IPS DF 6.9 (cell line): ENCODE measurements at regions not wholly inside any gene's neighbourhood (a gene's known extent, or its start where the extent isn't known, plus 50 kb on each side); places are given as distances from the start of the nearest gene placed in this dataset.

ENCODE experiments used
- DNase-seq: peaks from one replicate; pipeline ENCODE4 v3.0.0-alpha.2; 2013; ENCODE audit warnings: low read depth, low spot score
- H3K27ac ChIP-seq: one replicate; pipeline ENCODE4 v1.5.1; 2013; ENCODE audit warnings: low read length, control low read depth
- H3K27me3 ChIP-seq: 2 replicates; pipeline ENCODE4 v1.6.1; 2013; ENCODE audit warnings: mild to moderate bottlenecking, low read length; ENCODE audit not compliant: control insufficient read depth, insufficient read depth
- H3K36me3 ChIP-seq: 2 replicates; pipeline ENCODE4 v1.6.1; 2013; ENCODE audit warnings: low read length; ENCODE audit not compliant: control insufficient read depth, insufficient read depth
- H3K4me1 ChIP-seq: 2 replicates; pipeline ENCODE4 v1.6.1; 2013; ENCODE audit warnings: low read length; ENCODE audit not compliant: control insufficient read depth, insufficient read depth
- H3K4me3 ChIP-seq: 2 replicates; pipeline ENCODE4 v1.5.1; 2013; ENCODE audit warnings: mild to moderate bottlenecking, low read length
- H3K9me3 ChIP-seq: 2 replicates; pipeline ENCODE4 v1.6.1; 2013; ENCODE audit warnings: low read length, inconsistent platforms; ENCODE audit not compliant: control insufficient read depth, insufficient read depth
- WGBS: extraction: QIAGEN DNeasy Blood & Tissue Kit; methylation state at CpG from one replicate; pipeline ENCODE4 v1.1.7; 2013; ENCODE audit warnings: mixed read lengths, missing lambda C conversion rate; ENCODE audit not compliant: insufficient read length, insufficient coverage; 5-methylcytosine and 5-hydroxymethylcytosine counted together

DNA sequence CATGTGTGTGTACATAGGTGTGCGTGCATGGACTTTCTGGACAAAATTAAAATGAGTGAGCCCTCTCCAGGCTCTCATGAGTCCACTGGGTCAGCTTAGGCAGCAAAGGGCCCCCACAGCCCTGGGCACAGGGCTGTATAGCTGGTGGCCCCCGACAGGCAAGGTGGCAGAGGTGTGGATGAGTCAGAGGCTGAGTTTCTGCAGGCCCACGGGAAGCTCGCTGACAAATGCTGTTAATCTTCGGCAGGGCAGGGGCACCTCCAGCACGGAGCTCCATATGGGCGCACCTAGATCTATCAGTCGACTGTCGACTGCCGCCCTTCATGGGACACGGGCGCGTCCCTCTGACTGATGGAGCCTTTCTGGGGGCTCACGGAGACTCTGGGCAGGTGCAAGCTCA lies 181.1 kb downstream of the URI1 start:
- Histone ChIP-seq H3K27me3 (no peaks in the 10 kb centered on the region), H3K27ac (no peak overlapping the region), H3K4me1 (no peaks in the 10 kb centered on the region), H3K4me3 (no peak overlapping the region), H3K36me3 (no peaks in the 10 kb centered on the region), H3K9me3 (no peaks in the 10 kb centered on the region)
- no peak for DNase-seq
- WGBS = no CpG with 5 or more reads among the region's 14 CpGs

- no peaks in the 10 kb centered on the region for H3K9me3 ChIP-seq
- no peaks in the 10 kb centered on the region for H3K36me3 ChIP-seq
- H3K4me1 ChIP-seq = no peaks in the 10 kb centered on the region
- no peak overlapping the region for H3K4me3 ChIP-seq
- WGBS = no CpG with 5 or more reads among the region's 9 CpGs
- H3K27ac ChIP-seq = no peak overlapping the region
- no peak for DNase-seq
- H3K27me3 ChIP-seq = no peaks in the 10 kb centered on the region
Observed at GRCh38 chr19:30123611-30124010, 181.6 kb downstream of the URI1 start.

DNA sequence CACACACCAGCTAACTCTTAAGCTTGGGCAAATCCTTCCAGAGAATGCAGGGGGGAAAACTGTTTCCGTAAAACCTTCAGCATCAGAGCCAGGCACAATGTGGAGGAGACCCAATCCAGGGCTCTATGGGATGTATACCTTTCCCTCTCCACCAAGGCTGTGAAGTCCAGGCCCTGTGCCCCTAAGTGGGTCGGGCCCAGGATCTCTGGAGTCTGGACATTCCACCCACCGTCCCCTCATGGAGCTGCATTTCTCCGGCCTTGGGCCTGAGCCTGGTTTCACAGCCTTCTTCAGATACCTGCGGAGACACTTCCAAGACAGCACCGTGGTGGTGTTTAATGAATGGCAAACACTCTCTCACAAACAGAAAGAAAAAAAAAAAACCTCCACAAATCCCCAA lies 186.2 kb downstream of the URI1 start:
- DNase-seq = no peak
- no peaks in the 10 kb centered on the region; the same call in 1 of the 2 replicates for H3K4me1 ChIP-seq
- no peak overlapping the region for H3K27ac ChIP-seq
- no peaks in the 10 kb centered on the region for H3K9me3 ChIP-seq
- WGBS = no CpG with 5 or more reads among the region's 6 CpGs
- H3K36me3 ChIP-seq = no peaks in the 10 kb centered on the region
- H3K27me3 ChIP-seq = no peaks in the 10 kb centered on the region
- no peak overlapping the region for H3K4me3 ChIP-seq

- Histone ChIP-seq H3K36me3 (no peaks in the 10 kb centered on the region), H3K9me3 (no peaks in the 10 kb centered on the region), H3K27me3 (no peaks in the 10 kb centered on the region), H3K27ac (no peak overlapping the region), H3K4me1 (no peaks in the 10 kb centered on the region; the same call in 1 of the 2 replicates), H3K4me3 (no peak overlapping the region)
- DNase-seq = no peak
- no CpG with 5 or more reads among the region's 6 CpGs for WGBS
Observed at GRCh38 chr19:30130356-30131122, 188.5 kb downstream of the URI1 start.

DNA sequence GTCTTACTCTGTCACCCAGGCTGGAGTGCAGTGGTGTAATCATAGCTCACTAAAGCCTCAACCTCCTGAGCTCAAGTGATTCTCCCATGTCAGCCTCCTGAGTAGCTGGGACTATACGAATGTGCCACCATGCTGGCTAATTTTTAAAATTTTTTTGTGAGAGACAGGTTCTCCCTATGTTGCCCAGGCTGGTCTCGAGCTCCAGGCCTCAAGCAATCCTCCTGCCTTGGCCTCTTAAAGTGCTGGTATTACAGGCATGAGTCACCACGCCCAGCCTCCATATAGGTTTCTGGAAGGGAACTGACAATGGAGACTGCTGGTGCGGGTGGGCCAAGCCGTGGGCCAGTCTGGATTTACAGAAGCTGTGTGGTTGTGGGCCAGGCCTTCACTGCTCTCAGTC lies 189.2 kb downstream of the URI1 start:
- no peak for DNase-seq

DNA sequence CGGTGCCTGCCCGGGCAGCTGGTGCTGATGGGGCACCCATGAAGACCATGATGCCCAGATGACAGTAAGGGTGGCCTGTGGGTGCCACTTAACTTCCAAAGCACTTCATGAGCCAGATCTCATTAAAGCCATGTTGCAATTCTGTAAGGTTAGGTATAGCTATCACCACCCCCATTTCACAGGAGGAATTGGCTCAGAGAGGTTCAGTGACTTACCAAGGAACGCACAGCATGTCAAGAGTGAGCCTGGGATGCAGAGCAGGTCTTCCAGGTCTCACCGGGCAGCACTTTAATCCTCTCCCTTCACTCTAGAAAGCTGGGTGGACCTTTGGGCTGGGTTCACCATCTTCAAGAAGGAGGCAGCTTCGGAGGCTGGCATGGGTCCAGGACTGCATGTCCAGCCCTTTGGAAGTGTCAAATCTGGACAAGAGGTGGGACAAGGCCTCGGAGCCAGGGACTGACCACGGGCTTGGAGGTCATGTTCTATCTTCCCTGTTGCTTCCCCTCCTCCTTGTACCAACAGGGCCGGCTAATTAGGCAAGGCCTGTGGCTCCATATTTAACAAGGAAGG lies 189.8 kb downstream of the URI1 start:
- Histone ChIP-seq H3K4me3 (no peak overlapping the region), H3K27me3 (no peaks in the 10 kb centered on the region), H3K27ac (no peak overlapping the region), H3K9me3 (no peaks in the 10 kb centered on the region), H3K36me3 (no peaks in the 10 kb centered on the region), H3K4me1 (no peaks in the 10 kb centered on the region; the same call in 1 of the 2 replicates)
- no peak for DNase-seq
- WGBS = no CpG with 5 or more reads among the region's 8 CpGs

More for the DNA sequence above, 189.2 kb downstream of the URI1 start:
- Histone ChIP-seq H3K4me3 (no peak overlapping the region), H3K27ac (no peak overlapping the region), H3K27me3 (no peaks in the 10 kb centered on the region), H3K4me1 (no peaks in the 10 kb centered on the region; the same call in 1 of the 2 replicates), H3K9me3 (no peaks in the 10 kb centered on the region), H3K36me3 (no peaks in the 10 kb centered on the region)
- no CpG with 5 or more reads among the region's 5 CpGs for WGBS

DNA sequence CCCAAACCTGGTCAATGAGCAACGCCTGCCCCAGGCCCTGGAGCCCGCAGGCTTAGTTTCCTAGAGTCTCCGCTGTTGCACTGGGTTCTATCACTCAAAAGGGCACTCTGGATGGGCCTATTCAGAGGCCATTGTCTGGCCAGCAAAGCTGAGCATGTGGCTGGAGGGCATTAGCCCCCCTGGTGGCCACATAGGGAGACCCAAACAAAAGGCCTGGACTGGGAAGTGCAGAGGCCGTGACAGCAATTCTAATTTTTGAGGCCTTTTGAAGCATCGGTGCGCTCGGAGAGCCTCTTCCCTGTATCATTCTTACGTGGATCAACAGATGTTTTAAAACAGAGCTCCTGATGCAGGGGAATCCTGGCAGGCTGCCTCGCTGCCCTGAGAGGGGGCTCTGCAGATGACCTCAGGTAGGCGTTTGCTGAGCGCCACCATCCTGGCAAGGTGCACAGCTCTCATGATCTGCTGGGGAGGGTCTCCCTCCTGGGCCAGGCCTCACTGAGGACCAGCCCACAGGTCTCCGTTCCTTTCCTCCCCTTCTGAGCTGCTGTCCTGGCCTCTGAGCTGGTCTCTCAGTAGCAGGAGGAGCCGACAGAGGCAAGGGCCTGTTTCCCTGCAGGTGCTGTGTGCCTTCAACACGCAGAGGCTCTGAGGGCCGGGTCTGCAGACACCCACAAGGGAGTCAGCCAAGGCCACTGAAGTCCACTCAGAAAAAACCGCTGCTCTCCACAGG lies 190.5 kb downstream of the URI1 start:
- H3K9me3 ChIP-seq = no peaks in the 10 kb centered on the region
- no peak overlapping the region for H3K4me3 ChIP-seq
- no peaks in the 10 kb centered on the region for H3K27me3 ChIP-seq
- DNase-seq = no peak
- no peaks in the 10 kb centered on the region for H3K36me3 ChIP-seq
- no peak overlapping the region for H3K27ac ChIP-seq
- H3K4me1 ChIP-seq = no peaks in the 10 kb centered on the region; the same call in 1 of the 2 replicates
- no CpG with 5 or more reads among the region's 16 CpGs for WGBS

GRCh38 chr19:30133803-30134202 lies 191.8 kb downstream of the URI1 start:
- WGBS = no CpG with 5 or more reads among the region's 2 CpGs
- no peaks in the 10 kb centered on the region for H3K9me3 ChIP-seq
- no peaks in the 10 kb centered on the region; the same call in 1 of the 2 replicates for H3K4me1 ChIP-seq
- no peaks in the 10 kb centered on the region for H3K36me3 ChIP-seq
- no peak overlapping the region for H3K4me3 ChIP-seq
- no peaks in the 10 kb centered on the region for H3K27me3 ChIP-seq
- no peak for DNase-seq
- H3K27ac ChIP-seq = no peak overlapping the region

DNA sequence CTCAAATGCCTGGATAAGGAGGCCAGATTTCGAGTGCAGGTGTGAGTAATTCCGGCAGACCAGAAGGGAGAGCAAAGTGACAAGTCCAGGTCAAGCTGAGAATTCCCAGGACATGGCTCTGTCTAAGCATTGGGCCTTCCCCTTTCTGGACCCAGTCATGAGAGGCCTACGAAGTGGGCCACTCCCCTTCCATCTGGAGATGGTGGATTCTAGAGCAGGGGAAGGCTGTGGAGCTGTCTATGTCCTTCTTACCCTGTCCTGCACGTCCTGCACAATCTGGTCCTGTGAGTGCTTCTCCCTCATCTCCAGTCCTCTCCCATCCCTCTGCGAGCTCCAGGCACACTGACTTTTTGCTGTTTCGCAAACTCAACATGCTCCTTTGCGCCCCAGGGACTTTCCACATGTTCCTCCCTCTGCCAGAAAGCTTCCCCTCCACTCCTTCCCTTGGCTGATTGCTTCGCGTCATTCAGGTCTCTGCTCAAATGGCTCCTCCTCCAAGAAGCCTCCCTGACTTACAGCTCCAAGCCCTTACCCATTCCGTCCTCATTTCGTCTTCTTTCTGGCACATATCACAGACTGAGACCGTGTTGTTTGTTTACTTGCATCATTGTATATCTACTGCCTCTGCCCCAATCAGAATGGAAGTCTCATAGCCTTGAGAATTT lies 193.2 kb downstream of the URI1 start:
- no CpG with 5 or more reads among the region's 12 CpGs for WGBS
- no peak for DNase-seq
- H3K9me3 ChIP-seq = no peaks in the 10 kb centered on the region
- H3K4me1 ChIP-seq = no peaks in the 10 kb centered on the region; the same call in 1 of the 2 replicates
- H3K36me3 ChIP-seq = no peaks in the 10 kb centered on the region
- H3K27me3 ChIP-seq = no peaks in the 10 kb centered on the region
- H3K27ac ChIP-seq = no peak overlapping the region
- H3K4me3 ChIP-seq = no peak overlapping the region

DNA sequence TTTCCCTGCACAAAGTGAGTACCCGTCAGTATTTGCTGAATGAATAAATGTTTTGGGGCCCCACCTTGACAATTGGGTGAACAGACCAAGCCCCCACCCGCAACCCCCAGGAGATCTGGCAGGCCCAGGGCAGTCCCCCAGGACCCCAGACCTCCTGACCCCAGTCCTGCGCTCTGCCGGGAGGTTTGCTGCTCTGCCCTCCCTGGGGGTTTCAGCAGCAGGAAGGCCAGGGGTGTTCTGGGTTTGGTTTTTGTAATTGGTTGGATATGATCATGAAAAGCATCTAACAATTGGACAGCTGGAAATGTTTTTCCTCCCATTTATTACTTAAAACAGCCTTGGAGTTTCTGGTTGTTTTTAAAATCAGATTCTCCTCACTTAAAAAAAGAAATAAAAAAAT lies 193.8 kb downstream of the URI1 start:
- H3K4me1 ChIP-seq = no peaks in the 10 kb centered on the region; the same call in 1 of the 2 replicates
- no peak overlapping the region for H3K4me3 ChIP-seq
- H3K27ac ChIP-seq = no peak overlapping the region
- no peaks in the 10 kb centered on the region for H3K9me3 ChIP-seq
- DNase-seq = no peak
- H3K27me3 ChIP-seq = no peaks in the 10 kb centered on the region
- no CpG with 5 or more reads among the region's 4 CpGs for WGBS
- H3K36me3 ChIP-seq = no peaks in the 10 kb centered on the region
